ENCODE measurements at regions not wholly inside any gene's neighbourhood (a gene's known extent, or its start where the extent isn't known, plus 50 kb on each side); places are given as distances from the start of the nearest gene placed in this dataset.
"Not testable (repeated sequence)": the region's sequence is repeated elsewhere in the genome, so short reads cannot be mapped to it uniquely, and the experiment has no call there.

- DNase-seq (ENCODE audit: low read depth in 1 of 2, low spot score in 1 of 2); H3K36me3 ChIP-seq; H3K27me3 ChIP-seq; H3K9me3 ChIP-seq (ENCODE audit: low read depth); H3K4me3 ChIP-seq; H3K4me1 ChIP-seq (ENCODE audit: low read depth); H3K27ac ChIP-seq: not testable (repeated sequence)
Observed at GRCh38 chr2:158866082-158866481, 71.0 kb downstream of the DAPL1 start.

DNA sequence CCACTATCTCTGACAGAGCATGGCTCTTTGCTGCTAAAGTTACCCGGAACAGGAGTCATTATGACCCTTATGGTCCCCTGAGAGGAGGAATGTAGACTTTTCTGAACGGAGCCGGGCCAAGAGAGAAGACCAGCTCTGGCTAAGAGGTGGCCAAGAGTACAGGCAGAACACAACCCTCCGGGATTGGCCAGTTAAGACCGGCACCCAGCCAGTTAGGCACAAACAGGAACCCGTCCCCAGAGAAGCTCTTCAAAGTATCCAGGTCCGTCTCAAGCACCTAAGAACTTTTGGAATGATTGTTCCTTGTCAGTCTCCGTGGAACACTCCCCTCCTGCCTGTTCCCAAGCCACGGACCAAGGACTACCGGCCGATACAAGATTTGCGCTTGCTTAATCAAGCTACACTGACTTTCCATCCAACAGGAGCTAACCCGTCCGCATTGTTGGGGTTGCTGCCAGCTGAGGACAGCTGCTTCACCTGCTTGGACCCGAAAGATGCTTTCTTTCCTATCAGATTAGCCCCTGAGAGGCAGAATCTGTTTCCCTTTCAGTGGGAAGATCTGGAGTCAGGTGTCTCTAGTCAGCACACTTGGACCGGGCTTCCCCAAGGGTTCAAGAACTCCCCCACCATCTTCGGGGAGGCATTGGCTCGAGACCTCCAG, 72.5 kb downstream of the DAPL1 start:
- H3K36me3 ChIP-seq; H3K4me3 ChIP-seq; DNase-seq (ENCODE audit: low read depth in 1 of 2, low spot score in 1 of 2); H3K27me3 ChIP-seq; H3K27ac ChIP-seq; H3K9me3 ChIP-seq (ENCODE audit: low read depth); H3K4me1 ChIP-seq (ENCODE audit: low read depth): not testable (repeated sequence)

- H3K9me3 ChIP-seq (ENCODE audit: low read depth); H3K36me3 ChIP-seq; H3K27me3 ChIP-seq; H3K4me1 ChIP-seq (ENCODE audit: low read depth); H3K4me3 ChIP-seq; H3K27ac ChIP-seq; DNase-seq (ENCODE audit: low read depth in 1 of 2, low spot score in 1 of 2): not testable (repeated sequence)
Observed at GRCh38 chr2:158868386-158868785, 73.3 kb downstream of the DAPL1 start.

DNA sequence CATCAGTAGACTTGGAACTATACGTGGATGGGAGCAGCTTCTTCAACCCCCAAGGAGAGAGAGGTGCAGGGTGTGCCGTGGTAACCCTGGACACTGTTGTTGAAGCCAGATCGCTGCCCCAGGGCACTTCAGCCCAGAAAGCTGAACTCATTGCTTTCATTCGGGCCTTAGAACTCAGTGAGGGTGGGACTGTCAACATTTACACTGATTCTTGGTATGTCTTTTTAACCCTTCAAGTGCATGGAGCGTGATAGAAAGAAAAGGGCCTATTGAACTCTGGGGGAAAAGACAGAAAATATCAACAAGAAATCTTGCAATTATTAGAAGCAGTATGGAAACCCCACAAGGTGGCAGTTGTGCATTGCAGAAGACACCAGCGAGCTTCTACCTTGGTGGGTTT, 74.0 kb downstream of the DAPL1 start:
- not testable (repeated sequence) for H3K36me3 ChIP-seq; DNase-seq (ENCODE audit: low read depth in 1 of 2, low spot score in 1 of 2); H3K27ac ChIP-seq; H3K4me3 ChIP-seq; H3K9me3 ChIP-seq (ENCODE audit: low read depth); H3K4me1 ChIP-seq (ENCODE audit: low read depth); H3K27me3 ChIP-seq

DNA sequence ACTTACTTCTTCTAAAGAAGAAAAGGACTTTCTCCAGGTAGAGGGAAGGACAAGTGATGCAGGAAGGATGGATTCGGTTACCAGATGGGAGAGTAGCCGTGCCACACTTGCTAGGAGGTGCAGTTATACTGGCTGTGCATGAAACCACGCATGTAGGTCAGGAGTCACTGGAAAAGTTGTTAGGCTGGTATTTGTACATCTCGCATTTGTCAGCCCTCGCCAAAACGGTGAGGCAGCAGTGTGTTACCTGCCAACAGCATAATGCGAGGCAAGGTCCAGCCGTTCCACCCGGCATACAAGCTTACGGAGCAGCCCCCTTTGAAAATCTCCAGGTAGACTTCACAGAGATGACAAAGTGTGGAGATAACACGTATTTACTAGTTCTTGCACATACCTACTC, 74.5 kb downstream of the DAPL1 start:
- not testable (repeated sequence) for H3K9me3 ChIP-seq (ENCODE audit: low read depth); H3K4me1 ChIP-seq (ENCODE audit: low read depth); DNase-seq (ENCODE audit: low read depth in 1 of 2, low spot score in 1 of 2); H3K4me3 ChIP-seq; H3K36me3 ChIP-seq; H3K27me3 ChIP-seq; H3K27ac ChIP-seq

- Histone ChIP-seq H3K27ac (no peak overlapping the region), H3K36me3 (no peaks in the 10 kb centered on the region), H3K27me3 (no peaks in the 10 kb centered on the region), H3K4me1 (ENCODE audit: low read depth) (no peaks in the 10 kb centered on the region), H3K9me3 (ENCODE audit: low read depth) (no peaks in the 10 kb centered on the region), H3K4me3 (no peak overlapping the region)
- no peak for DNase-seq (ENCODE audit: low read depth in 1 of 2, low spot score in 1 of 2)
- TF ChIP-seq, protein P1, sequence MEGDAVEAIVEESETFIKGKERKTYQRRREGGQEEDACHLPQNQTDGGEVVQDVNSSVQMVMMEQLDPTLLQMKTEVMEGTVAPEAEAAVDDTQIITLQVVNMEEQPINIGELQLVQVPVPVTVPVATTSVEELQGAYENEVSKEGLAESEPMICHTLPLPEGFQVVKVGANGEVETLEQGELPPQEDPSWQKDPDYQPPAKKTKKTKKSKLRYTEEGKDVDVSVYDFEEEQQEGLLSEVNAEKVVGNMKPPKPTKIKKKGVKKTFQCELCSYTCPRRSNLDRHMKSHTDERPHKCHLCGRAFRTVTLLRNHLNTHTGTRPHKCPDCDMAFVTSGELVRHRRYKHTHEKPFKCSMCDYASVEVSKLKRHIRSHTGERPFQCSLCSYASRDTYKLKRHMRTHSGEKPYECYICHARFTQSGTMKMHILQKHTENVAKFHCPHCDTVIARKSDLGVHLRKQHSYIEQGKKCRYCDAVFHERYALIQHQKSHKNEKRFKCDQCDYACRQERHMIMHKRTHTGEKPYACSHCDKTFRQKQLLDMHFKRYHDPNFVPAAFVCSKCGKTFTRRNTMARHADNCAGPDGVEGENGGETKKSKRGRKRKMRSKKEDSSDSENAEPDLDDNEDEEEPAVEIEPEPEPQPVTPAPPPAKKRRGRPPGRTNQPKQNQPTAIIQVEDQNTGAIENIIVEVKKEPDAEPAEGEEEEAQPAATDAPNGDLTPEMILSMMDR (IDR thresholded peaks at IDR 0.05; ENCODE audit: low read depth, low read length) = no peak
Observed at GRCh38 chr2:158878003-158878402, 82.9 kb downstream of the DAPL1 start.

GRCh38 chr2:158879229-158879903, 84.2 kb downstream of the DAPL1 start:
- H3K27me3 ChIP-seq = no peaks in the 10 kb centered on the region
- no peaks in the 10 kb centered on the region for H3K4me1 ChIP-seq (ENCODE audit: low read depth)
- no peaks in the 10 kb centered on the region for H3K9me3 ChIP-seq (ENCODE audit: low read depth)
- no peak for DNase-seq (ENCODE audit: low read depth in 1 of 2, low spot score in 1 of 2)
- no peak overlapping the region for H3K27ac ChIP-seq
- TF ChIP-seq, protein P1 (IDR thresholded peaks at IDR 0.05; ENCODE audit: low read depth, low read length) = no peak
- no peak overlapping the region for H3K4me3 ChIP-seq
- H3K36me3 ChIP-seq = no peaks in the 10 kb centered on the region

GRCh38 chr2:158882297-158882696, 86.1 kb upstream of the TANC1 start:
- no peaks in the 10 kb centered on the region for H3K9me3 ChIP-seq (ENCODE audit: low read depth)
- no peaks in the 10 kb centered on the region for H3K36me3 ChIP-seq
- H3K27ac ChIP-seq = no peak overlapping the region
- no peak for DNase-seq (ENCODE audit: low read depth in 1 of 2, low spot score in 1 of 2)
- TF ChIP-seq, protein P1 (IDR thresholded peaks at IDR 0.05; ENCODE audit: low read depth, low read length) = no peak
- no peaks in the 10 kb centered on the region for H3K4me1 ChIP-seq (ENCODE audit: low read depth)
- H3K27me3 ChIP-seq = no peaks in the 10 kb centered on the region
- no peak overlapping the region for H3K4me3 ChIP-seq

DNA sequence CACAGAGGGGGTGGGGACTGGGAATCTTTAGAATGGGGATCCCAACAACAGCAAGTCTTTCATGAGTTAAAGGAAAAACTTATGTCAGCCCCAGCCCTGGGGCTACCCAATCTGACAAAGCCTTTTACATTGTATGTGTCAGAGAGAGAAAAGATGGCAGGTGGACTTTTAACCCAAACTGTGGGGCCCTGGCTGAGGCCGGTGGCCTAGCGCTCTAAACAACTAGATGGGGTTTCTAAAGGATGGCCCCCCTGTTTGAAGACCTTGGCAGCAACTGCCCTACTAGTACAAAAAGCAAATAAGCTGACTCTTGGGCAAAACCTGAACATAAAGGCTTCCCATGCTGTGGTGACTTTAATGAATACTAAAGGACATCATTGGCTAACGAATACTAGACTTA, 83.9 kb upstream of the TANC1 start:
- H3K4me1 ChIP-seq (ENCODE audit: low read depth); H3K27me3 ChIP-seq; H3K27ac ChIP-seq; H3K9me3 ChIP-seq (ENCODE audit: low read depth); DNase-seq (ENCODE audit: low read depth in 1 of 2, low spot score in 1 of 2); H3K4me3 ChIP-seq; H3K36me3 ChIP-seq: not testable (repeated sequence)

- not testable (repeated sequence) for DNase-seq (ENCODE audit: low read depth in 1 of 2, low spot score in 1 of 2); H3K4me3 ChIP-seq; H3K27me3 ChIP-seq; H3K4me1 ChIP-seq (ENCODE audit: low read depth); H3K9me3 ChIP-seq (ENCODE audit: low read depth); H3K27ac ChIP-seq; H3K36me3 ChIP-seq
Observed at GRCh38 chr2:158885018-158885678, 83.3 kb upstream of the TANC1 start.

DNA sequence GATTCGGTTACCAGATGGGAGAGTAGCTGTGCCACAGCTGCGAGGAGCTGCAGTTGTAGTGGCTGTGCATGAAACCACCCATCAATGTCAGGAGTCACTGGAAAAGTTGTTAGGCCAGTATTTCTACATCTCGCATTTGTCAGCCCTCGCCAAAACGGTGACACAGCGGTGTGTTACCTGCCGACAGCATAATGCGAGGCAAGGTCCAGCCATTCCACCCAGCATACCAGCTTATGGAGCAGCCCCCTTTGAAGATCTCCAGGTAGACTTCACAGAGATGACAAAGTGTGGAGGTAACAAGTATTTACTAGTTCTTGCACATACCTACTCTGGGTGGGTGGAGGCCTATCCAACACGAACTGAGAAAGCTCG, 82.8 kb upstream of the TANC1 start:
- not testable (repeated sequence) for H3K9me3 ChIP-seq (ENCODE audit: low read depth); H3K4me3 ChIP-seq; H3K27ac ChIP-seq; H3K36me3 ChIP-seq; H3K27me3 ChIP-seq; H3K4me1 ChIP-seq (ENCODE audit: low read depth); DNase-seq (ENCODE audit: low read depth in 1 of 2, low spot score in 1 of 2)

Measured in cardiac muscle cell (in vitro differentiated cells and primary cell).